ENCODE measurements at regions not wholly inside any gene's neighbourhood (a gene's known extent, or its start where the extent isn't known, plus 50 kb on each side); places are given as distances from the start of the nearest gene placed in this dataset.

DNA sequence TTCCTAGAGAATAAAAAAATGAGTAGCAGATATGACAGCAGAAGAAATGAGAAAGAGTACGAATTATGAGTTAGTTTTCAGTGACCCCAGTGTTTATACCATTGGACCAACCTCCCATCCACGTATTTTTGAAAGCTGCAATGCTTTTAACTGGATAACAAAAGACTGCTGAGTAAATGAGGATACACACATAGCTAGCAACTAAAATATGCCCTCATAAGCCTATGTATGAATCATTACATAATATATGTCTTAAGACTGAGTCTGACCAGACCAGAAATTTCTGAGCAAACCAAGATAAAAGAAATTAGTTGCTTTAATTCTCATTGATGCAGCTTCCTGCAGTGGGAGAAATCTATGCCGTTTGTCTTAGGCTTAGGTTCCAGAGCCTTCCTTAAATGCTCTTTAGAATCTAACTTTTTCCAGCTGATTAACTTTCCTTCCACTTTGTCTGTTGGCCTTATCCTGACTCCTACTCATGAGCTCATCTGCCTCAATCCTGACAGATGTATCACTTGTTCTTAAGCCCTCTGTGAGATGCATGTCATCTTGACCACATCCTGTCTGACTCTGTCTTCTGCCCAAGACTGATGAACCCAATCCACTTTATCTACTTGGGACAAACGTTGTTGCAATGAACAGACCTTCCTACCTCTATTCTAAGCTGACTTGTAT, 301.4 kb upstream of the AADAT start:
- TF ChIP-seq, protein P1, sequence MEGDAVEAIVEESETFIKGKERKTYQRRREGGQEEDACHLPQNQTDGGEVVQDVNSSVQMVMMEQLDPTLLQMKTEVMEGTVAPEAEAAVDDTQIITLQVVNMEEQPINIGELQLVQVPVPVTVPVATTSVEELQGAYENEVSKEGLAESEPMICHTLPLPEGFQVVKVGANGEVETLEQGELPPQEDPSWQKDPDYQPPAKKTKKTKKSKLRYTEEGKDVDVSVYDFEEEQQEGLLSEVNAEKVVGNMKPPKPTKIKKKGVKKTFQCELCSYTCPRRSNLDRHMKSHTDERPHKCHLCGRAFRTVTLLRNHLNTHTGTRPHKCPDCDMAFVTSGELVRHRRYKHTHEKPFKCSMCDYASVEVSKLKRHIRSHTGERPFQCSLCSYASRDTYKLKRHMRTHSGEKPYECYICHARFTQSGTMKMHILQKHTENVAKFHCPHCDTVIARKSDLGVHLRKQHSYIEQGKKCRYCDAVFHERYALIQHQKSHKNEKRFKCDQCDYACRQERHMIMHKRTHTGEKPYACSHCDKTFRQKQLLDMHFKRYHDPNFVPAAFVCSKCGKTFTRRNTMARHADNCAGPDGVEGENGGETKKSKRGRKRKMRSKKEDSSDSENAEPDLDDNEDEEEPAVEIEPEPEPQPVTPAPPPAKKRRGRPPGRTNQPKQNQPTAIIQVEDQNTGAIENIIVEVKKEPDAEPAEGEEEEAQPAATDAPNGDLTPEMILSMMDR (IDR thresholded peaks at IDR 0.05; ENCODE audit: extremely low read depth, insufficient read depth, missing control alignments): no peak
- in situ Hi-C loops (cut with MboI; ENCODE audit: low pct_unique_long_range_greater_than_20kb, low sequenced_read_pairs, unreplicated experiment): no loop called here
- DNase-seq (ENCODE audit: low spot score): no peak

DNA sequence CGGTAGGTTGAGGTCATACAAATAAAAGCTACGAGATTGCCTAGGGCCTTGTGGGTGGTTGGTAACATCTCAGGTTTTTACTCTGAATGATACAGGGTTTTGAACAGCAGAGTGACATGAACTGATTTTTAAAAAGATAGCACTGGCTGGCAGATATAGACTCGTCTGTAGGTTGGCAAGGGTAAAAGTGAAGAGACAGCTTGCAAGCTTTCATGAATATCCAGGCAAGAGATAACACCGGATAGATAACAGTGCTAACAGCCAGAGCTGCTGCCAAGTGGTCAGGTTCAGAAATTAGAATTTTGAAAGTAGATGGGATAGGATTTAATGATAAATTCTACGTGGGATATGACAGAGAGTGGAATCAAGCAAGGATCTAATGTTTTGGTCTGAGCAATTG, 299.7 kb upstream of the AADAT start:
- in situ Hi-C loops (cut with MboI; ENCODE audit: low pct_unique_long_range_greater_than_20kb, low sequenced_read_pairs, unreplicated experiment): no loop called here
- TF ChIP-seq, protein P1 (IDR thresholded peaks at IDR 0.05; ENCODE audit: extremely low read depth, insufficient read depth, missing control alignments): no peak
- no peak for DNase-seq (ENCODE audit: low spot score)

DNA sequence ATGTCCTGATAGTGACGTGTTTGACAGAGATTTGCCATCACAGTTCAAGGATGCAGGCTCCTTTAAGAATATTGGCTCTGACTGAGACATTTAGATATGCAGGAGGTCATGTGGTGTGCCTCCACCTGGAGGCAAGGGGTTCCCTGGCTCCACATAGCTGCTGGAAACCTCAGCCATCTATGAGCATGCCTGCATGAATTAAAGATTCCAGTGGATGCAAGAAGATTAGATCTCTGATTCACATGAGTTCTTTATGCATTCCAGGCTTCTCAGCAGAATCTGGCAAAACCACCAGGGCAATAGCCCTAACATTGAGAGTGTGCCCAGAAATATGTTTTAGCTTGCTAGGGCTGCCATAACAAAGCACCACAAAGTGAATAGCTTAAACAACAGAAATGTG, 298.5 kb upstream of the AADAT start:
- in situ Hi-C loops (cut with MboI; ENCODE audit: low pct_unique_long_range_greater_than_20kb, low sequenced_read_pairs, unreplicated experiment): no loop called here
- DNase-seq (ENCODE audit: low spot score): no peak
- TF ChIP-seq, protein P1 (IDR thresholded peaks at IDR 0.05; ENCODE audit: extremely low read depth, insufficient read depth, missing control alignments): no peak

DNA sequence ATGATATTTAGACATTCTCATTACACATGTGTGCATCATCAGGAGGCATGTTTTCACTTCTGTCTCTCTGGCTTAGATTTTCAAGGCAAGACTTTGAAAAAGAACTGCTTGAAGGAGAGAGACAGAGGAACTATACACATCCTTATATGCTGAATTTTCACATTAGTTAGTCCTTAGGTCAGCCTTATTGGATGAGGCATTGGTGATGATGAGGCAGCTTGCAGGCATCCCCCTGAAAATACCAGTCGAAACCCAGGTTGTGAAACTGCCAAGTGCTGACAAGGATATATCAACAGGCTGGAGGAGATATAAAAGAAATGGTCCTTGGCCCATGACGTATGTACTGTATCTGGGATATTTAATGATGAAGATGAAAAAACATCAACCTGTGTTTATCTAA, 297.2 kb upstream of the AADAT start:
- in situ Hi-C loops (cut with MboI; ENCODE audit: low pct_unique_long_range_greater_than_20kb, low sequenced_read_pairs, unreplicated experiment): no loop called here
- TF ChIP-seq, protein P1 (IDR thresholded peaks at IDR 0.05; ENCODE audit: extremely low read depth, insufficient read depth, missing control alignments): no peak
- no peak for DNase-seq (ENCODE audit: low spot score)

DNA sequence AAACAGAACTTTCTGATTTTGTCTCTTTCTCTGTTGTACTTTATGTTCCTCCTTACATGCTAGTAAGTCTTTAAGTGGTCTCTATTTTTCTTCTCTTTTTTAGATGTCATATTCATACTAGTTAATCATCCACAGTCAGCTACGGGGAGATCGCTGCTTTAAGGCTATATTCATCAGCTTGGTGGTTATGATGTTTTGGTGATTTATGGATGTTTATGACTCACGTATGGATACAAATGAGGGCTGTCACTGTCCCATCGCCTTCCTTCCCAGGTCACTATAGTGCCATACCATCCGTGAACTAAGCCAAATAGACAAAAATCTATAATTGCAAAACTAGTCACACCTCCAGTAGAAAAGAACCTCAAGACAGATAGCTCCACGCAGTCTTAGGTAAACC, 296.8 kb upstream of the AADAT start:
- TF ChIP-seq, protein P1 (IDR thresholded peaks at IDR 0.05; ENCODE audit: extremely low read depth, insufficient read depth, missing control alignments): no peak
- no peak for DNase-seq (ENCODE audit: low spot score)
- in situ Hi-C loops (cut with MboI; ENCODE audit: low pct_unique_long_range_greater_than_20kb, low sequenced_read_pairs, unreplicated experiment): no loop called here

DNA sequence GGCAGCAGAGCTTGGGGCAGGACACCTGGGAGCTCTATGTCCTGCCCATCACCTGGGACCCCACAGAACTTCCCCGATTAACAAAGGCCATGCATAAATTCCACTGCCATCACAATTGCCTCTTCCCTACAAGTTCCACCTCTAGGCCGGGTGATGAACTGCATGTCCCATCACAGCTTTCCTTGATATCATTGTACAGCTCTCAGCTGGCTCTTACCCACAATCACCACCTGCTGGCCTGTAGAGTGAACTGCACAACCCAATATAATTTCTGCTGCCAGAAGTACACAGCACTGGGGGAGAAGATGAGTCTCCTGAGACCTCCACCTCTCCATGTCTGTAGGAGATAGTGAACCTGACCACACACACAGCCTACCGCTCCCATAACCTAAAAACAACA, 285.0 kb upstream of the AADAT start:
- TF ChIP-seq, protein P1 (IDR thresholded peaks at IDR 0.05; ENCODE audit: extremely low read depth, insufficient read depth, missing control alignments): peak; percentile 81
- DNase-seq (ENCODE audit: low spot score): peak; percentile 56
- in situ Hi-C loops (cut with MboI; ENCODE audit: low pct_unique_long_range_greater_than_20kb, low sequenced_read_pairs, unreplicated experiment): no loop called here

All from GM13977 (cell line).